Rectal smooth muscle tissue (tissue), 1 donor: ENCODE measurements at regions not wholly inside any gene's neighbourhood (a gene's known extent, or its start where the extent isn't known, plus 50 kb on each side); places are given as distances from the start of the nearest gene placed in this dataset.
"Not testable (repeated sequence)": the region's sequence is repeated elsewhere in the genome, so short reads cannot be mapped to it uniquely, and the experiment has no call there.

Source experiments
- H3K27ac ChIP-seq: one replicate; pipeline ENCODE4 v1.7.0; 2013; ENCODE audit warnings: low read depth, low read length, inconsistent platforms
- H3K27me3 ChIP-seq: one replicate; pipeline ENCODE4 v1.7.0; 2013; ENCODE audit warnings: low read length; ENCODE audit not compliant: control insufficient read depth, insufficient read depth
- H3K36me3 ChIP-seq: one replicate; pipeline ENCODE4 v1.7.0; 2013; ENCODE audit warnings: low read length; ENCODE audit not compliant: control insufficient read depth, insufficient read depth
- H3K4me1 ChIP-seq: one replicate; pipeline ENCODE4 v1.7.0; 2013; ENCODE audit warnings: low read length; ENCODE audit not compliant: control insufficient read depth, insufficient read depth
- H3K4me3 ChIP-seq: one replicate; pipeline ENCODE4 v1.7.0; 2013; ENCODE audit warnings: low read length
- H3K9ac ChIP-seq: one replicate; pipeline ENCODE4 v1.7.0; 2013; ENCODE audit warnings: low read length

DNA sequence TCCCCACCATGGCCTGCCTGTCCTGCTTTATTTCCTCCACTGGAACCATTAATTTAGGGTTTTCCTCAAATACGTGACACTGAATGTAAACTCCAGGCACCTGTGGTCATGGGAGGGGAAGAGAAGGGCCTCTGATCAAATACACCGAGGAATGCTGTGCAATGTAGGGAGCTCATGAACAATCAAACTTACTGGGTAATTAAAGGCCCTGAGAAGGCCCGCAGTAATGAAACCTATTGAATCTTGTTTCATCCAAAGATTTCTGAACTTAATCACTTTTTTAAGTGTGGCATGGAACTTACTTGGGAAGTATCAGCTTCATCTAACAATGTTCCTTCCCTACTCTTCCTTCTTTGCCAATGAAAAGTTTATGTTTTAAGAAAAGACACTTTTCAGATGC is 299.8 kb downstream of the MIAT start:
- Histone ChIP-seq H3K4me3 (no peak overlapping the region), H3K36me3 (no peaks in the 10 kb centered on the region), H3K27me3 (no peaks in the 10 kb centered on the region), H3K4me1 (no peaks in the 10 kb centered on the region), H3K27ac (no peak overlapping the region), H3K9ac (no peak overlapping the region)

DNA sequence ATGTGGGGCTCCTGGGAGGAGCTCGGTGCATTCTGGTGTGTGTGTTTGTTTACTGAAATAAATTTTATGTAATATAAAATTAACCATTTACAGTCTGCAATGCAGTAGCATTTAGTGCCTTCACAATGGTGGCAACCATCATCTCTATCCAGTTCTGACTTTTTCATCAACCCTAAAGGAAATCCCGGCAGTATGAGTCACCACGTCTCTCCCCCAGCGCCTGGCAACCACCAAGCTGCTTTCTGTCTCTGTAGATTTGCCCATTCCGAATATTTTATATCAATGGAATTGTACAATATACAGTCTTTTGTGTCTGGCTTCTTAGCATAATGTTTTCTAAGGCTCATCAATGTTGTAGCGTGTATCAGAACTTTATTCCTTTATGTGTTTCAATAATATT is 300.5 kb downstream of the MIAT start:
- Histone ChIP-seq H3K27ac (no peak overlapping the region), H3K4me1 (no peaks in the 10 kb centered on the region), H3K36me3 (no peaks in the 10 kb centered on the region), H3K27me3 (no peaks in the 10 kb centered on the region), H3K4me3 (no peak overlapping the region), H3K9ac (no peak overlapping the region)

DNA sequence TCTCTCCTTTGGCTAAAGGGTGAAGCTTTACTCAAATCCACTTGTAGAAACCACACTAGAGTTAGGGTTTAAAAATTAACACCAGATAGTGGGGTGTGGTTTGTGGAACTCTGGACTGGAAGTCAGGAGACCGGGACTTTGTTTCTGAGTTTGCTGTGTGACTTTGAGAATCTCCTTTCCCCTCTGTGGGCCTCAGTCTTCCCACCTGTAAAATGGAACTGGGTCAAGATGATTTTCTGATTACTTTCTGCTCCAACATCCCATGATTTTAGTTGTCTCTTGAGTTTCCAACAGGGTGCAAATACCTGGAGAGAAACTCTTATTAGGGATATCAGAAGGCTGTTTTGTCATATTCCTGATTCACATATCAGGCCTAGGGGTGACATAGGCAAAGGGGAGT is 301.0 kb downstream of the MIAT start:
- no peak overlapping the region for H3K4me3 ChIP-seq
- no peaks in the 10 kb centered on the region for H3K27me3 ChIP-seq

DNA sequence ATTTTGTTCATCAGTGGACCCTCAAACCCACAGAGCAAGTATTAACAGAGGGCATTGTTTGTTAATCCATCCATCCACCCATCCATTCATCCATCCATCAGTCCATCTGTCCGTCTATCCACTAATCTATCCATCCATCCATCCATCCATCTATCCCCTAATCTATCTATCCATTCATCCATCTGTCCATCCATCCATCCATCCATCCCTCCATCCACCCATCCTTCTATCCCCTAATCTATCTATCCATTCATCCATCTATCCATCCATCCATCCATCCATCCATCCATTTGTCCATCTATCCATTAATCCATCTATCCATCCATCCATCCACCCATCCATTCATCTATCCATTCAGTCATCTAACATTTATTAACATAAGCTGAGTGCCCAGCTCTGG is 307.3 kb downstream of the MIAT start:
- Histone ChIP-seq H3K27ac (no peak overlapping the region), H3K4me1 (no peaks in the 10 kb centered on the region), H3K4me3 (no peak overlapping the region), H3K9ac (no peak overlapping the region), H3K27me3 (no peaks in the 10 kb centered on the region), H3K36me3 (no peaks in the 10 kb centered on the region)

More for the DNA sequence above, 301.0 kb downstream of the MIAT start:
- H3K4me1 ChIP-seq, result no peaks in the 10 kb centered on the region
- no peak overlapping the region for H3K9ac ChIP-seq
- no peaks in the 10 kb centered on the region for H3K36me3 ChIP-seq
- H3K27ac ChIP-seq, result no peak overlapping the region

DNA sequence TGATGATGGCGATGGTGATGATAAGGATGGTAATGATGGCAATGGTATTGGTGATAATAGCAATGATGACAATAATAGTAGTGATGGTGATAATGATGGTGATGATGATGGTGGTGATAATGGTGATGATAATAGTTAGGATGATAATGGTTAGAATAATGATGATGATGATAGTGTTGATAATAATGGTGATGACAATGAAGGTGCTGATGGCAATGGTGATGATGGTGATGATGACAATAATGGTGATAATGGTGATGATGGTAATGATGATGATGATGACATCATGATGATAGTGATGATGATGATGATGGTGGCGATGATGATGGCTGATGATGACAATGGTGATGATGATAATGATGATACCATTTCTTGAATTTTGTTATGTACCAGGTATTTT is 309.9 kb downstream of the MIAT start:
- Histone ChIP-seq H3K27ac (no peak overlapping the region), H3K4me3 (no peak overlapping the region), H3K27me3 (no peaks in the 10 kb centered on the region), H3K9ac (no peak overlapping the region), H3K4me1 (no peaks in the 10 kb centered on the region), H3K36me3 (no peaks in the 10 kb centered on the region)

DNA sequence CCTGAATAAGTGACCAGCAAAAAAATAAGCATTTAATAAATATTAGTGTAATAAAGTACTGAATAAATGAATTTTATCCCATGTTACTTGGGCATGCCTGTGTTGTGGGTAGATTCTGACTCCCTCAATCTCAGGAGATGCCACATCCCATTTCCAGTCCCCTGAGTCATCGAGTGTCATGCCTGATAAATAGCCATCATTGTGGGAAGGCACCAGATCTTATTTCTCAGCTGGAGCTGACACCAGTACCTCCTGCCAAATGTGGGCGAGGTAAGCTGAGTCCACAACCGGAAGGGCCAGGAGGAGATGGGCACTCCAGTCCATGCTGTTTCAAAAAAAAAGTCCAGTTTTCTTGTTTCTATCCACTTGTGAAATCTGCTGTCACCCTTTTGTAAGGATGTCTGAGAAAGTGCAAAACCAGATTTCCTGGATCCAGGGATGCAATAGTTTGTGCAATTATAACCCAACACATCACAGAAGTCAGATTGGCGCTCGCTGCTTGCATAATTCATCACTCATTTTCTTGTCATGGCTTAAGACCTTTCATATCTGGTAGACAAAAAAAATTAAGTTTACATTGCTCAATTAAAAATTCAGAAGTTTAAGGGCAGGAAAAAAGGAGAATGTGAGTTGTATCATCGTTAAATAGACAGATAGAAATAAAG is 311.6 kb downstream of the MIAT start:
- H3K36me3 ChIP-seq, result no peaks in the 10 kb centered on the region
- no peak overlapping the region for H3K9ac ChIP-seq
- H3K4me1 ChIP-seq, result no peaks in the 10 kb centered on the region
- H3K27me3 ChIP-seq, result no peaks in the 10 kb centered on the region
- no peak overlapping the region for H3K27ac ChIP-seq
- no peak overlapping the region for H3K4me3 ChIP-seq

DNA sequence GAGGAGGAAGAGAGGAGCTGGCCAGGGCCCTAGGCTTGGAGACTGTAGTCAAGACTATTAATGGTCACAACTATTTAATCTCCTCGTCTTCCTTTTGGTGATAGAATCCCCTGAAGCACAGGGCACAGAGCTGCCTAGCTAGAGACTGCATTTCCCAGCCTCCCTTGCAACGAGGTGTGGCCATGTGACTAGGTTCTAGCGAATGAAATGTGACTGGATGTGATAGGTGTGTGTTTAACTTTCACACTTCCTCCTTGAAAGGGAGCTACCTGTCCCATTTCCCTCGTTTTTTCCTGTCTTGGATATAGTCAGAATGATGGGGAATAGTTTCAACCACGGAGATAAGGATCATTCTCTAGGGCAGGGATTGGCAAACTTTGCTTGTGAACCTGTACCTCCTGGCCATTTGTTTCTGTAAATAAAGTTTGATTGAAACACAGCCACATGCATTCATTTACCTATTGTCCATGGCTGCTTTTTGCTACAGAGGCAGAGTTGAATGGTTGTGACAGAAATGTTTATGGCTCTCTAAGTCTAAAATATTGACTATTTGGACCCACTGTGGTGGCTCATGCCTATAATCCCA is 313.5 kb downstream of the MIAT start:
- no peaks in the 10 kb centered on the region for H3K4me1 ChIP-seq
- H3K9ac ChIP-seq, result no peak overlapping the region
- H3K27ac ChIP-seq, result no peak overlapping the region
- H3K4me3 ChIP-seq, result no peak overlapping the region
- no peaks in the 10 kb centered on the region for H3K27me3 ChIP-seq
- no peaks in the 10 kb centered on the region for H3K36me3 ChIP-seq

DNA sequence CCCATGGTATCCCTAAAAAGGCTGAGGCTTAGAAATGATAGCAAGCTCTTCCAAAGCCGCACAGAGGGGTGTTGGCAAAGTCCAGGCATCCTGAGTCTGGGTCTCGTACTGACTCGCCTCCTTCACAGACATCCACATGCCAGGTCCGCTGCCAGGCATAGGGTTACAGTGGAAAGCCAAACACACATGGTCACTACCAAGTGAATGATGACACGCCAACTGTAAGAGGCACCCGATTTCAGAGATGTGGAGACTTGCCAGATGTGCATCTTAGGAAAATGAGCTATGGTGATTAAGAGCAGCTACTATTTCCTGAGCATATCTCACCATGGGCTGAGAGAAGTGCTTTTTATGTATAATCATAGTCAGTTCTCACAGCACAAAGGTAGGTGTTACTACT is 314.9 kb downstream of the MIAT start:
- H3K36me3 ChIP-seq, result no peaks in the 10 kb centered on the region
- no peak overlapping the region for H3K4me3 ChIP-seq
- H3K27me3 ChIP-seq, result no peaks in the 10 kb centered on the region
- H3K27ac ChIP-seq, result no peak overlapping the region
- no peak overlapping the region for H3K9ac ChIP-seq
- H3K4me1 ChIP-seq, result no peaks in the 10 kb centered on the region

DNA sequence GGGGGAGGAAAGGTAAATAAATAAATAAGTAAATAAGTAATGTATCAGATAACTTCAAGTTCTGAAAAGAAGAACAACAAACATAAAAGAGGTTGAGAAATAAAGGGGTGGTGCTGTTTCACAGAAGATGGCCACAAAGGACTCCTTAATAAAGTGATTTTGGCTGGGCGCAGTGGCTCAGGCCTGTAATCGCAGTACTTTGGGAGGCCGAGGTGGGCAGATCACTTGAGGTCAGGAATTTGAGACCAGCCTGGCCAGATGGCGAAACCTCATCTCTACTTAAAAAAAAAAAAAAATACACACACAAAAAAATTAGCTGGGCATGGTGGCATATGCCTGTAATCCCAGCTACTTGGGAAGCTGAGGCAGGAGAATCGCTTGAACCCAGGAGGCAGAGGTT is 315.5 kb downstream of the MIAT start:
- H3K27ac ChIP-seq, H3K9ac ChIP-seq, H3K27me3 ChIP-seq, H3K4me1 ChIP-seq, H3K4me3 ChIP-seq, H3K36me3 ChIP-seq: not testable (repeated sequence)

DNA sequence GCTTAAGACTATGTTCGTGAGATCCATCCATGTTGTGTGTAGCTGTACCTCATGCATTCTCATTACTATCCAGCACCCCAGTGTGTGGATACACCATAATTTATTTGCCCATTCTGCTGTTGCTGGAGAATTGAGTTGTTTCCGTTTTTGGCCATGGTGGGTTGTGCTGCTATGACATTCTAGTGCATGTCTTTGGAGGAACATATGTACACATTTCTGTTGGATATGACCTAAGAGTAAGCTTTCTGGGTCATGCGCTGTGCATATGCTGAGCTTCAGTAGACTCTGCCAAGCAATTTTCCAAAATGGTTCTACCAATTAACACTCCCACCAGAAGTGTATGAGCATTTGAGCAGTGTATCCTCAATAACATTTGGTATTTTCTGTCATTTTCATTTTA is 316.6 kb downstream of the MIAT start:
- no peak overlapping the region for H3K9ac ChIP-seq
- no peaks in the 10 kb centered on the region for H3K36me3 ChIP-seq
- H3K27ac ChIP-seq, result no peak overlapping the region
- no peaks in the 10 kb centered on the region for H3K4me1 ChIP-seq
- H3K4me3 ChIP-seq, result no peak overlapping the region
- no peaks in the 10 kb centered on the region for H3K27me3 ChIP-seq

DNA sequence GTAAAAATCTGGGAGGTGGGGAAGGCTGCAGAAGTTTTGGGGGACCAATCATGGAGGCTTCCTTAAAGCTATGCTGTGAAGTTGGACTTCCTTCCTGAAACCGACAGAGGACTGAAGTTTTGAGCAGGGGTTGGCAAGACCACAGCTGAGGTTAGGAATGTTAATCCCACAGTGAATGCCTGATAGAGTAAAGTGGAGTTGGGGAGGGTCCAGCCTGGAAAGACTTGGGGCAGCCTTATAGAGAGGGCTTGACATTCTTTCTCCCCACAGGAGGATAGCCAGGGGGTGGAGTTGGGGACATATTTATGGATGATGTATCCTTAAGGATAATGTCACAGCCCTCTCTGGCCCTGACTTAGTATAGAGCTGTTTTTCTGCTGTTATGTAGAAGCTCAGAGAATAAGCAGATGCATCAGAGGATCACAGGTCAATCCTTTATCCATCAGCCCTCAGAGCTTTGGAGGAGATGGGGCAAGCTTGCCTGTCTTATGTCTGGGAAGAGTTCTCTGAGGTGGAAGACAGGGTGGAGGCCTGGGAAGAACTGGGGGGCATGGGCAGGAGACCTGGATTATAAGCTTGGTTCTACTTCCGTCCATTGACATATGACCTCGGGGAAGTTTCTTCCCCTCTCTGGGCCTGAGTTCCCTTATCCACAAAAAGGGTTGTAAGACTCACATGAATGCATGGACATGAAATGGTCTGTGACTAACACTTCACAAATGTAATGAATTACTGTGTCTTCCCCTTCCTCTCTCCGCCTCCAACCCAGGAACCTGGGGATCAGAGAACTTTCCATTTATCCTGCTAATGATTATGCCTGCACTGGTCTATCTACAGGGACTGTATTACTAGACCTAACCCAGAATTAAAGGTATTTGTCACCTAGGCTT is 317.8 kb downstream of the MIAT start:
- Histone ChIP-seq H3K4me1 (peaks cover 1% of the 10 kb centered on the region), H3K9ac (no peak overlapping the region), H3K36me3 (no peaks in the 10 kb centered on the region), H3K4me3 (no peak overlapping the region), H3K27me3 (no peaks in the 10 kb centered on the region), H3K27ac (no peak overlapping the region)

DNA sequence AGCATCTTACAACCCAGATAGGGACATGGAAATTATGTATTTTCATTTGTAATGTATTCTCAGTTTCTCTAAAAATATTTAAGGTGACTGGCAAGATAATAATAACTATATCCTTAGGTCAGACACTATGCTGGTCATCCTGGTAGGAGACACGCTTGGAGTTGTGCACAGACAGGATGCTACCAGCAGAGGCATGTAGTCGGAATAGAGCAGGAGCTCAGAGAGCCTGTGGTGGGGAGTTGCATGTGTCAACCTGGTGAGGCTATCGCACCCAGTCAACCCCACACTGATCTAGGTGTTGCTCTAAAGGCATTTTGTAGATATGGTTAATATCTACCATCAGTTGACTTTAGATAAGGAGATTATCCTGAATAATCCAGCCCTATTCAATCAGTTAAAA is 318.5 kb downstream of the MIAT start:
- no peaks in the 10 kb centered on the region for H3K27me3 ChIP-seq
- no peaks in the 10 kb centered on the region for H3K36me3 ChIP-seq
- no peak overlapping the region for H3K27ac ChIP-seq
- no peak overlapping the region for H3K9ac ChIP-seq
- H3K4me3 ChIP-seq, result no peak overlapping the region
- peaks cover 8% of the 10 kb centered on the region for H3K4me1 ChIP-seq
